Muscle layer of duodenum (tissue), 2 donors: ENCODE measurements at regions not wholly inside any gene's neighbourhood (a gene's known extent, or its start where the extent isn't known, plus 50 kb on each side); places are given as distances from the start of the nearest gene placed in this dataset.

Source experiments
- H3K27ac ChIP-seq: one replicate; pipeline ENCODE4 v1.7.0; 2013; ENCODE audit warnings: mild to moderate bottlenecking, low read length
- H3K27me3 ChIP-seq: one replicate; pipeline ENCODE4 v1.7.0; 2013; ENCODE audit warnings: low read depth, mild to moderate bottlenecking, control low read depth, low read length
- H3K36me3 ChIP-seq, 2 donors: one replicate each; pipeline ENCODE4 v1.7.0; 2013; ENCODE audit warnings: low read length in 2 of 2, control low read depth in 1 of 2, mild to moderate bottlenecking in 1 of 2; ENCODE audit not compliant: insufficient read depth in 2 of 2, control insufficient read depth in 1 of 2
- H3K4me1 ChIP-seq, 2 donors: one replicate each; pipeline ENCODE4 v1.7.0; 2013; ENCODE audit warnings: low read length in 2 of 2, mild to moderate bottlenecking in 2 of 2, control low read depth in 1 of 2, moderate library complexity in 1 of 2; ENCODE audit not compliant: insufficient read depth in 2 of 2, control insufficient read depth in 1 of 2
- H3K4me3 ChIP-seq, 2 donors: one replicate each; pipeline ENCODE4 v1.7.0; 2013; ENCODE audit warnings: low read length in 2 of 2, low read depth in 1 of 2, mild to moderate bottlenecking in 1 of 2
- H3K9me3 ChIP-seq, 2 donors: one replicate each; pipeline ENCODE4 v1.7.0; 2013; ENCODE audit warnings: low read length in 2 of 2, control low read depth in 1 of 2, mild to moderate bottlenecking in 1 of 2; ENCODE audit not compliant: control insufficient read depth in 1 of 2
- donor health status: healthy.

GRCh38 chr12:98243190-98243589, 272.2 kb upstream of the TMPO start:
- Histone ChIP-seq H3K27ac (no peak overlapping the region), H3K9me3 (peaks cover 0 to 5% of the 10 kb centered on the region in 2 donors), H3K36me3 (no peaks in the 10 kb centered on the region), H3K27me3 (no peaks in the 10 kb centered on the region), H3K4me1 (no peaks in the 10 kb centered on the region), H3K4me3 (no peak overlapping the region)

- Histone ChIP-seq H3K36me3 (no peaks in the 10 kb centered on the region), H3K27ac (no peak overlapping the region), H3K4me1 (no peaks in the 10 kb centered on the region), H3K9me3 (peaks cover 0 to 5% of the 10 kb centered on the region in 2 donors), H3K4me3 (no peak overlapping the region), H3K27me3 (no peaks in the 10 kb centered on the region)
These were observed 271.3 kb upstream of the TMPO start for GRCh38 chr12:98244136-98244535.

GRCh38 chr12:98253207-98254037, 262.0 kb upstream of the TMPO start:
- no peaks in the 10 kb centered on the region for H3K36me3 ChIP-seq
- no peaks in the 10 kb centered on the region for H3K9me3 ChIP-seq
- no peak overlapping the region for H3K27ac ChIP-seq
- H3K4me3 ChIP-seq: no peak overlapping the region
- H3K4me1 ChIP-seq: no peaks in the 10 kb centered on the region
- no peaks in the 10 kb centered on the region for H3K27me3 ChIP-seq

GRCh38 chr12:98256830-98257229, 258.6 kb upstream of the TMPO start:
- no peaks in the 10 kb centered on the region for H3K36me3 ChIP-seq
- no peak overlapping the region for H3K27ac ChIP-seq
- H3K27me3 ChIP-seq: no peaks in the 10 kb centered on the region
- no peak overlapping the region for H3K4me3 ChIP-seq
- no peaks in the 10 kb centered on the region for H3K9me3 ChIP-seq
- H3K4me1 ChIP-seq: peaks cover 0 to 9% of the 10 kb centered on the region in 2 donors

- H3K4me1 ChIP-seq: peaks cover 0 to 9% of the 10 kb centered on the region in 2 donors
- H3K27ac ChIP-seq: no peak overlapping the region
- H3K9me3 ChIP-seq: no peaks in the 10 kb centered on the region
- H3K36me3 ChIP-seq: no peaks in the 10 kb centered on the region
- no peak overlapping the region for H3K4me3 ChIP-seq
- H3K27me3 ChIP-seq: no peaks in the 10 kb centered on the region
These were observed 255.7 kb upstream of the TMPO start for GRCh38 chr12:98259693-98260092.

GRCh38 chr12:98260276-98260675, 255.1 kb upstream of the TMPO start:
- no peak overlapping the region for H3K4me3 ChIP-seq
- no peaks in the 10 kb centered on the region for H3K27me3 ChIP-seq
- peaks cover 0 to 9% of the 10 kb centered on the region in 2 donors for H3K4me1 ChIP-seq
- no peak overlapping the region for H3K27ac ChIP-seq
- H3K9me3 ChIP-seq: no peaks in the 10 kb centered on the region
- H3K36me3 ChIP-seq: no peaks in the 10 kb centered on the region

GRCh38 chr12:98262902-98263301, 252.5 kb upstream of the TMPO start:
- no peak overlapping the region for H3K27ac ChIP-seq

GRCh38 chr12:98274430-98275130, 240.8 kb upstream of the TMPO start:
- Histone ChIP-seq H3K27me3 (no peaks in the 10 kb centered on the region), H3K4me3 (no peak overlapping the region), H3K9me3 (no peaks in the 10 kb centered on the region), H3K27ac (no peak overlapping the region), H3K4me1 (no peaks in the 10 kb centered on the region), H3K36me3 (no peaks in the 10 kb centered on the region)

More at GRCh38 chr12:98262902-98263301, 252.5 kb upstream of the TMPO start:
- Histone ChIP-seq H3K4me1 (peaks cover 0 to 9% of the 10 kb centered on the region in 2 donors), H3K4me3 (no peak overlapping the region), H3K9me3 (peaks cover 0 to 2% of the 10 kb centered on the region in 2 donors), H3K27me3 (no peaks in the 10 kb centered on the region), H3K36me3 (no peaks in the 10 kb centered on the region)

- H3K9me3 ChIP-seq: no peaks in the 10 kb centered on the region
- no peaks in the 10 kb centered on the region for H3K36me3 ChIP-seq
- H3K27me3 ChIP-seq: no peaks in the 10 kb centered on the region
- H3K4me3 ChIP-seq: no peak overlapping the region
- no peak overlapping the region for H3K27ac ChIP-seq
- no peaks in the 10 kb centered on the region for H3K4me1 ChIP-seq
These were observed 240.3 kb upstream of the TMPO start for GRCh38 chr12:98275131-98275475.

GRCh38 chr12:98280152-98280551, 235.2 kb upstream of the TMPO start:
- H3K27me3 ChIP-seq: no peaks in the 10 kb centered on the region
- no peaks in the 10 kb centered on the region for H3K36me3 ChIP-seq
- H3K27ac ChIP-seq: no peak overlapping the region
- no peaks in the 10 kb centered on the region for H3K9me3 ChIP-seq
- no peak overlapping the region for H3K4me3 ChIP-seq
- H3K4me1 ChIP-seq: no peaks in the 10 kb centered on the region

- Histone ChIP-seq H3K36me3 (no peaks in the 10 kb centered on the region), H3K27ac (no peak overlapping the region), H3K4me1 (no peaks in the 10 kb centered on the region), H3K27me3 (no peaks in the 10 kb centered on the region), H3K4me3 (no peak overlapping the region), H3K9me3 (no peaks in the 10 kb centered on the region)
These were observed 234.8 kb upstream of the TMPO start for GRCh38 chr12:98280621-98281020.
